ENCODE measurements at regions not wholly inside any gene's neighbourhood (a gene's known extent, or its start where the extent isn't known, plus 50 kb on each side); places are given as distances from the start of the nearest gene placed in this dataset.

GRCh38 chr19:56721714-56722113, 50.2 kb upstream of the ZNF835 start:
- Histone ChIP-seq H3K27ac (no peak overlapping the region), H3K9me3 (peaks cover 0 to 88% (median 38%) of the 10 kb centered on the region in 8 donors), H3K4me3 (no peak overlapping the region), H3K27me3 (replicated peaks in 1 of 7) (no peaks in the 10 kb centered on the region), H3K4me1 (no peaks in the 10 kb centered on the region), H3K36me3 (no peaks in the 10 kb centered on the region)
- intact Hi-C loops (cut with DNase I; ENCODE audit: low total_unique reads): no loop called here
- TF ChIP-seq POLR2A (IDR thresholded peaks at IDR 0.05) (no peak), CTCF (IDR thresholded peaks at IDR 0.05 in 8 of 11, conservative IDR thresholded peaks at IDR 0.05 in 3 of 11) (no peak), POLR2AphosphoS5 (IDR thresholded peaks at IDR 0.05) (no peak)
- WGBS, 5 donors: 53 to 78% (median 64%) methylated on average over 2 of the region's 2 CpGs
- no peak for DNase-seq
